A549 (cell line): ENCODE measurements at regions not wholly inside any gene's neighbourhood (a gene's known extent, or its start where the extent isn't known, plus 50 kb on each side); places are given as distances from the start of the nearest gene placed in this dataset.

Experiments
- ATAC-seq, 2 experiments: fragments of 200-7000 bp in 1 of 2; fragments of >200 bp in 1 of 2; cut with Nextera tagmentation in 1 of 2; cut with Tn5 transposase in 1 of 2; 3 replicates each; pipeline versions ENCODE4 v1.8.0 to v1.9.1; 2018 to 2020; ENCODE audit warnings: mild to moderate bottlenecking in 1 of 2, moderate library complexity in 1 of 2
- CTCF ChIA-PET: fragments of 300-600 bp; sonication (Branson Sonifier 250); formaldehyde crosslinking; extraction: SDS; loops from one replicate; lab custom pipeline; 2021; ENCODE audit warnings: antibody characterized with exemption, inconsistent platforms; lab: Yijun Ruan, JAX
- POLR2A ChIA-PET: fragments of 350-600 bp; formaldehyde crosslinking; extraction: SDS; loops from one replicate; lab custom pipeline; 2021; ENCODE audit warnings: antibody characterized with exemption, inconsistent platforms; lab: Yijun Ruan, JAX
- DNase-seq, 2 experiments: peaks; one replicate each; pipeline versions ENCODE4 v3.0.0 to v3.0.0-alpha.2; 2011 to 2016; ENCODE audit warnings: low read depth in 1 of 2, low spot score in 1 of 2
- FAIRE-seq: peaks from 2 replicates; lab custom pipeline; 2011; peaks lifted over from hg19 to GRCh38; lab: Jason Lieb, UNC
- H3K27ac ChIP-seq, 2 experiments: fragments of >200 bp; sonication (Bioruptor Twin); formaldehyde crosslinking; 3 replicates each; pipeline ENCODE4 v1.5.1; 2016 to 2017
- H3K4me1 ChIP-seq: fragments of >200 bp; sonication (Bioruptor Twin); formaldehyde crosslinking; 3 replicates; pipeline ENCODE4 v1.6.1; 2016
- H3K4me2 ChIP-seq: fragments of >200 bp; sonication (Bioruptor Twin); formaldehyde crosslinking; 3 replicates; pipeline ENCODE4 v1.6.1; 2016
- H3K4me3 ChIP-seq: fragments of >200 bp; sonication (Bioruptor Twin); formaldehyde crosslinking; 3 replicates; pipeline ENCODE4 v1.5.1; 2016
- H3K9me3 ChIP-seq: fragments of >200 bp; sonication (Bioruptor Twin); formaldehyde crosslinking; 3 replicates; pipeline ENCODE4 v1.6.1; 2016
- ATOH8 ChIP-seq: fragments of 250-450 bp; sonication (Bioruptor Pico); IDR thresholded peaks from 2 replicates; pipeline ENCODE4 v1.5.0; 2020; ENCODE audit warnings: low read depth, mild to moderate bottlenecking, moderate library complexity
- BCL3 ChIP-seq: fragments of >200 bp; sonication (Bioruptor Twin); formaldehyde crosslinking; IDR thresholded peaks from 3 replicates; pipeline ENCODE4 v1.6.1; 2016
- CBX8 ChIP-seq: fragments of 200-600 bp; sonication (generic); IDR thresholded peaks from 2 replicates; pipeline ENCODE4 v1.6.1; 2016
- CHD2 ChIP-seq: fragments of 150-350 bp; IDR thresholded peaks from 2 replicates; pipeline ENCODE4 v1.6.1; 2014; ENCODE audit warnings: low read length; ENCODE audit not compliant: partially characterized antibody
- ELK1 ChIP-seq: fragments of 150-350 bp; IDR thresholded peaks from 2 replicates; pipeline ENCODE4 v1.6.1; 2014; ENCODE audit warnings: low read depth, mild to moderate bottlenecking, low read length
- EP300 ChIP-seq, 2 experiments: fragments of >200 bp; sonication (Bioruptor Twin); formaldehyde crosslinking; IDR thresholded peaks; 2 replicates in 1 of 2; 3 replicates in 1 of 2; pipeline ENCODE4 v1.6.1; 2016 to 2017
- ESRRA ChIP-seq: fragments of 150-350 bp; IDR thresholded peaks from 2 replicates; pipeline ENCODE4 v1.6.1; 2014; ENCODE audit warnings: mild to moderate bottlenecking, low read length, borderline replicate concordance
- FOSB ChIP-seq: fragments of 250-450 bp; sonication (Bioruptor Pico); IDR thresholded peaks from 2 replicates; pipeline ENCODE4 v1.5.0; 2020; ENCODE audit warnings: mild to moderate bottlenecking, moderate library complexity
- FOSL2 ChIP-seq, 2 experiments: fragments of 450-650 bp in 1 of 2; fragments of >200 bp in 1 of 2; sonication (Bioruptor Twin) in 1 of 2; formaldehyde crosslinking; IDR thresholded peaks; 2 replicates each; pipeline versions ENCODE4 v1.5.0 to v1.6.1; 2016 to 2020; ENCODE audit warnings: mild to moderate bottlenecking in 1 of 2, moderate library complexity in 1 of 2
- GATA3 ChIP-seq: IDR thresholded peaks from 2 replicates; pipeline ENCODE4 v1.6.1; 2012; ENCODE audit warnings: borderline replicate concordance
- HDAC2 ChIP-seq: fragments of 200-600 bp; sonication (generic); IDR thresholded peaks from 2 replicates; pipeline ENCODE4 v1.6.1; 2016
- HES2 ChIP-seq: fragments of >200 bp; sonication (Bioruptor Twin); formaldehyde crosslinking; IDR thresholded peaks from 2 replicates; pipeline ENCODE4 v1.6.1; 2016
- HOXA7 ChIP-seq: fragments of 250-450 bp; sonication (Bioruptor Pico); IDR thresholded peaks from 2 replicates; pipeline ENCODE4 v1.5.0; 2020; ENCODE audit warnings: mild to moderate bottlenecking, moderate library complexity
- HOXB13 ChIP-seq: fragments of 250-450 bp; sonication (Bioruptor Pico); IDR thresholded peaks from 2 replicates; pipeline ENCODE4 v1.5.0; 2020; ENCODE audit warnings: low read depth, mild to moderate bottlenecking, moderate library complexity
- JUN ChIP-seq, 2 experiments: fragments of >200 bp; sonication (Bioruptor Twin); formaldehyde crosslinking; IDR thresholded peaks; 2 replicates in 1 of 2; 3 replicates in 1 of 2; pipeline ENCODE4 v1.6.1; 2016 to 2017
- JUNB ChIP-seq: fragments of >200 bp; sonication (Bioruptor Twin); formaldehyde crosslinking; IDR thresholded peaks from 2 replicates; pipeline ENCODE4 v1.6.1; 2016
- MAFK ChIP-seq: fragments of 450-650 bp; IDR thresholded peaks from 2 replicates; pipeline ENCODE4 v1.6.1; 2014; ENCODE audit not compliant: partially characterized antibody
- MAZ ChIP-seq: fragments of 150-350 bp; IDR thresholded peaks from 2 replicates; pipeline ENCODE4 v1.6.1; 2014; ENCODE audit warnings: antibody characterized with exemption, low read depth, low read length, borderline replicate concordance
- MYC ChIP-seq: IDR thresholded peaks from 2 replicates; pipeline ENCODE4 v1.6.1; 2012; ENCODE audit warnings: mild to moderate bottlenecking, inconsistent platforms, low read length, improper control_type of control experiment, borderline replicate concordance
- PBX3 ChIP-seq: IDR thresholded peaks from 2 replicates; pipeline ENCODE4 v1.6.1; 2012
- PHF8 ChIP-seq: fragments of 200-600 bp; sonication (generic); IDR thresholded peaks from 2 replicates; pipeline ENCODE4 v1.6.1; 2016; ENCODE audit warnings: low read depth, mild to moderate bottlenecking, antibody characterized with exemption, moderate library complexity, borderline replicate concordance
- POLR2A ChIP-seq: IDR thresholded peaks from 2 replicates; pipeline ENCODE4 v1.6.1; 2012; ENCODE audit warnings: mild to moderate bottlenecking, low read length
- RAD21 ChIP-seq, 2 experiments: fragments of >200 bp in 1 of 2; sonication (Bioruptor Twin) in 1 of 2; formaldehyde crosslinking in 1 of 2; IDR thresholded peaks in 1 of 2; conservative IDR thresholded peaks in 1 of 2; 2 replicates in 1 of 2; 3 replicates in 1 of 2; pipeline ENCODE4 v1.6.1; 2012 to 2018; ENCODE audit warnings: inconsistent platforms in 1 of 2
- RARB ChIP-seq: fragments of 250-450 bp; sonication (Bioruptor Pico); IDR thresholded peaks from 2 replicates; pipeline ENCODE4 v1.8.0; 2021; ENCODE audit warnings: mild to moderate bottlenecking, moderate library complexity
- RCOR1 ChIP-seq: fragments of 150-350 bp; IDR thresholded peaks from 2 replicates; pipeline ENCODE4 v1.6.1; 2014; ENCODE audit warnings: antibody characterized with exemption, low read length, low read depth
- RFX5 ChIP-seq: fragments of 450-650 bp; IDR thresholded peaks from 2 replicates; pipeline ENCODE4 v1.7.1; 2014; ENCODE audit warnings: antibody characterized with exemption, mild to moderate bottlenecking, moderate library complexity
- TP53 ChIP-seq: fragments of 250-450 bp; sonication (Bioruptor Pico); IDR thresholded peaks from 2 replicates; pipeline ENCODE4 v1.5.0; 2021; ENCODE audit warnings: mild to moderate bottlenecking, moderate library complexity
- ZFP36 ChIP-seq: fragments of 450-650 bp; IDR thresholded peaks from 2 replicates; pipeline ENCODE4 v1.6.1; 2014; ENCODE audit warnings: borderline replicate concordance; ENCODE audit not compliant: partially characterized antibody
- ZNF302 ChIP-seq: fragments of 250-450 bp; sonication (Bioruptor Pico); IDR thresholded peaks from 2 replicates; pipeline ENCODE4 v1.9.0; 2021; ENCODE audit warnings: inconsistent platforms, mild to moderate bottlenecking, moderate library complexity
- WGBS: methylation state at CpG from one replicate; pipeline ENCODE4 v1.1.6; 2017; ENCODE audit errors: missing lambda C conversion rate; 5-methylcytosine and 5-hydroxymethylcytosine counted together

- CTCF ChIA-PET: interaction anchor here (0.8 kb wide), 2 partner anchors 10 to 11 kb away, joined by 3 to 4 read pairs; no protein-coding TSS in a partner anchor
Measured at GRCh38 chr6:146912730-146913685, 291.2 kb upstream of the STXBP5 start.

GRCh38 chr6:146913842-146914488 lies 290.3 kb upstream of the STXBP5 start:
- ChIA-PET CTCF (no interaction called here), POLR2A (interaction anchor here (0.7 to 2.0 kb wide), 5 partner anchors 9 to 289 kb away, joined by 3 to 10 read pairs (median 3); no protein-coding TSS in a partner anchor)
- peaks cover 46% of the 10 kb centered on the region for H3K4me1 ChIP-seq
- peak overlapping the region; percentile 36 for H3K4me3 ChIP-seq
- WGBS: under 1% methylated on average over 14 of the region's 15 CpGs
- ATAC-seq: peak; percentile 94 to 95
- peak overlapping the region; percentile 97 for H3K4me2 ChIP-seq
- DNase-seq: peak; percentile 52 to 90
- no peak for FAIRE-seq
- peak overlapping the region; percentile 96 to 100 for H3K27ac ChIP-seq
- no peaks in the 10 kb centered on the region; the same call in 2 of the 3 replicates for H3K9me3 ChIP-seq
- TF ChIP-seq ELK1: no peak
- TF ChIP-seq FOSB: no peak
- TF ChIP-seq CHD2: no peak
- no peak for TF ChIP-seq TP53
- no peak for TF ChIP-seq HES2
- 0 out of 2 replicates have a peak, but pooled peaks have one; percentile 11 for TF ChIP-seq FOSL2 (IDR thresholded peaks at IDR 0.05)
- peak; percentile 79 for TF ChIP-seq FOSL2 (CRISPR knock-in tag; IDR thresholded peaks at IDR 0.05)
- peak; percentile 38; the same call in 1 of the 2 replicates for TF ChIP-seq PBX3
- no peak for TF ChIP-seq JUNB
- TF ChIP-seq ZFP36: no peak
- TF ChIP-seq MAZ: no peak
- peak in 1 of 2 experiments; percentile 12; a peak in 2 of 5 replicates for TF ChIP-seq RAD21 (conservative IDR thresholded peaks at IDR 0.05 in 1 of 2, IDR thresholded peaks at IDR 0.05 in 1 of 2)
- TF ChIP-seq EP300 (IDR thresholded peaks at IDR 0.05): peak in 1 of 2 experiments; percentile 32; a peak in 2 of 5 replicates
- TF ChIP-seq GATA3: 0 out of 2 replicates have a peak, but pooled peaks have one; percentile 43
- TF ChIP-seq ATOH8 (CRISPR knock-in tag): no peak
- no peak for TF ChIP-seq ESRRA
- TF ChIP-seq JUN (IDR thresholded peaks at IDR 0.05): peak in 1 of 2 experiments; percentile 8; a peak in 3 of 5 replicates
- peak; percentile 78; the same call in 1 of the 2 replicates for TF ChIP-seq MYC
- no peak for TF ChIP-seq RCOR1
- TF ChIP-seq BCL3: no peak
- TF ChIP-seq HDAC2: no peak
- no peak for TF ChIP-seq PHF8
- TF ChIP-seq CBX8: no peak
- peak; percentile 32 for TF ChIP-seq POLR2A

More at GRCh38 chr6:146912730-146913685, 291.2 kb upstream of the STXBP5 start:
- Histone ChIP-seq H3K4me3 (no peak overlapping the region), H3K4me2 (peak overlapping the region; percentile 97), H3K4me1 (peaks cover 46% of the 10 kb centered on the region), H3K27ac (peak overlapping the region; percentile 96 to 100), H3K9me3 (no peaks in the 10 kb centered on the region; the same call in 2 of the 3 replicates)
- POLR2A ChIA-PET: interaction anchor here (1.0 kb wide), 1 partner anchor 77 kb away, joined by 3 read pairs; no protein-coding TSS in a partner anchor
- FAIRE-seq (no peak), ATAC-seq (no peak), DNase-seq (no peak)
- WGBS: 65% methylated on average over 7 of the region's 7 CpGs
- TF ChIP-seq PBX3: no peak
- TF ChIP-seq HOXB13: no peak
- TF ChIP-seq MAFK: no peak
- TF ChIP-seq HOXA7 (CRISPR knock-in tag): no peak
- TF ChIP-seq RARB (CRISPR knock-in tag): no peak
- TF ChIP-seq RFX5: no peak
- TF ChIP-seq ZNF302 (CRISPR knock-in tag): no peak
